NB4 (cell line): ENCODE measurements at regions not wholly inside any gene's neighbourhood (a gene's known extent, or its start where the extent isn't known, plus 50 kb on each side); places are given as distances from the start of the nearest gene placed in this dataset.

Experiments used
- DNase-seq: peaks from one replicate; pipeline ENCODE4 v3.0.0; 2010; ENCODE audit warnings: low read depth
- H3K4me3 ChIP-seq: one replicate; pipeline ENCODE4 v1.5.1; 2011; ENCODE audit warnings: mild to moderate bottlenecking, low read depth, low read length, moderate library complexity
- MYC ChIP-seq: IDR thresholded peaks from 2 replicates; pipeline ENCODE4 v1.6.1; 2011; ENCODE audit warnings: low read depth, low read length
- POLR2A ChIP-seq: IDR thresholded peaks from 2 replicates; pipeline ENCODE4 v1.6.1; 2011; ENCODE audit warnings: mild to moderate bottlenecking; ENCODE audit not compliant: insufficient read length; ENCODE audit errors: extremely low read depth
- TF ChIP-seq, protein P1 (sequence below): IDR thresholded peaks from 2 replicates; pipeline ENCODE4 v1.6.1; 2011; ENCODE audit warnings: low read depth, low read length
- TF ChIP-seq, protein P2 (sequence below): IDR thresholded peaks from one replicate; pipeline ENCODE4 v1.5.1; 2012; ENCODE audit warnings: low read depth, low read length

DNA sequence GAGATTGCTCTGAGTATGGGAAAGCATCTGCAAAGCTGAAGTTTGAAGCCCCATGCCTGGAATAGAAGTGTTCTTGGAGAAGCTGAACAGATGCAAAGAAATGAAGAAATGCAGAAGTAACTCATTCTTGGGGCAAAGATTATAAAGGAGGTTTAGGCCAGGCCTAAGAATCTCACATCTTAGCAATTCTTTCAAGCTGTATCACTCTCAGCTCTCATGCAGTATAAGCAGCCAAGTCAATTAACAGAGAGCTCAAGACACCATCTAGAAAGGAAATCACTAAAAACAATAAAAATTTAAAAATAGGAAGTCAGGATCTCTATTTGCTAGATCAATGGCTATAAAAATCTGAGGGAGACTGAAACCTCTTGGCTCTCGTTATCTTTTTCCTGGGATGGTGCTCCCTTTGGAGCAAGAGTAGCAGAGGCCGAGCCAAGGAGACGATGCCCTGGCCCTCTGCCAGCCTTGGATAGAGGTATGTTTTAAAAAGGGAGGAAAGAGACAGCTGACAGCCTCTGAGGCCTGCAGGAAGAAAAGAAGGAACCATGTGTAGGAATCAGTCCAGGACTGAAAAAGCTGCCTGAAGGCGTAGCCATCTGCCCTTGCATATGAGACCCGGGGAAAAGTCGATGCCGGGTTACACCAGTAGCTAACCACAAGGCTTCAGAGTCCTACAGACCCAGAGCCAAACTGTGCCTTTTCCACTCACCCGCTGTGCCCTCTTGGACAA is 229.8 kb downstream of the BLID start:
- no peak overlapping the region for H3K4me3 ChIP-seq
- TF ChIP-seq, protein P1, sequence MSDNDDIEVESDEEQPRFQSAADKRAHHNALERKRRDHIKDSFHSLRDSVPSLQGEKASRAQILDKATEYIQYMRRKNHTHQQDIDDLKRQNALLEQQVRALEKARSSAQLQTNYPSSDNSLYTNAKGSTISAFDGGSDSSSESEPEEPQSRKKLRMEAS, result no peak
- TF ChIP-seq POLR2A (no peak), MYC (no peak)
- TF ChIP-seq, protein P2, sequence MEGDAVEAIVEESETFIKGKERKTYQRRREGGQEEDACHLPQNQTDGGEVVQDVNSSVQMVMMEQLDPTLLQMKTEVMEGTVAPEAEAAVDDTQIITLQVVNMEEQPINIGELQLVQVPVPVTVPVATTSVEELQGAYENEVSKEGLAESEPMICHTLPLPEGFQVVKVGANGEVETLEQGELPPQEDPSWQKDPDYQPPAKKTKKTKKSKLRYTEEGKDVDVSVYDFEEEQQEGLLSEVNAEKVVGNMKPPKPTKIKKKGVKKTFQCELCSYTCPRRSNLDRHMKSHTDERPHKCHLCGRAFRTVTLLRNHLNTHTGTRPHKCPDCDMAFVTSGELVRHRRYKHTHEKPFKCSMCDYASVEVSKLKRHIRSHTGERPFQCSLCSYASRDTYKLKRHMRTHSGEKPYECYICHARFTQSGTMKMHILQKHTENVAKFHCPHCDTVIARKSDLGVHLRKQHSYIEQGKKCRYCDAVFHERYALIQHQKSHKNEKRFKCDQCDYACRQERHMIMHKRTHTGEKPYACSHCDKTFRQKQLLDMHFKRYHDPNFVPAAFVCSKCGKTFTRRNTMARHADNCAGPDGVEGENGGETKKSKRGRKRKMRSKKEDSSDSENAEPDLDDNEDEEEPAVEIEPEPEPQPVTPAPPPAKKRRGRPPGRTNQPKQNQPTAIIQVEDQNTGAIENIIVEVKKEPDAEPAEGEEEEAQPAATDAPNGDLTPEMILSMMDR, result no peak
- DNase-seq, result no peak

DNA sequence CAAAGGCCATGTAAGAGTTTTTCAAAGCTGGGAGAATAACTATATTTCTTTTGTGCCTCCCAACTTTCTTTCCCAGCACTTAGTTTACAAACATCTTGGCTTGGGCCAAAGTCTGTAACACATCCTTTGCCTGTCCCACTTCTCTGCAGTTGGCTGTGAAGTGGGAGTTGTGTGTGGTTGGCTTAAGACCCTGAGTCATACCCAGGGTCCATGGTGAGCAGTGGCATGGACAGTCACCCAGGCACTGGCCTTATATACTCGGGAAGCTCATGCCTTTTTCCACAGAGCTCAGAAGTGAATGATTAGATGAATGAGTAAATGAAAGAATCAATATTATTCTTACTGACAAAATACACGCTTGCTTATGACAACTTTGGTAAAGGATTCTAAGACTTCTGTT is 231.4 kb downstream of the BLID start:
- no peak for DNase-seq
- no peak overlapping the region for H3K4me3 ChIP-seq
- TF ChIP-seq MYC (no peak), POLR2A (no peak)
- TF ChIP-seq, protein P1, result no peak
- TF ChIP-seq, protein P2, result no peak

DNA sequence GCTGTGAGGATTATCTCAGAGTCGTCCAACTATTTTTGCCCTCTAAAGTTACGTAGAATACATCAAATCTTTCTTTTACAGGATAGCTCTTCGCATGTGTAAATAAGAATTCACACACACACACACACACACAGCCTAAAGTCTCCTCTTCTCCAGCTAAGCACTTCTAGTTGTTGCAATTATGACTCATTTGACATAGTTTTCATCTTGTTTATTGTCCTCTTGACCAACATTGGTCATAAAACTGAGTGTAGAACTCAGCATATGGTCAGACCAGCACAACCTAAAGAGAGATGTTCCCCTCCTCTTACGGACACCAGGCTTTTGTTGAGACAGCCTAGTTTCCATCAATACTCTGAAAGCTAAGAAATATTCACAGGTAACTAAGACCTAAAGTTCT is 234.2 kb downstream of the BLID start:
- H3K4me3 ChIP-seq, result no peak overlapping the region
- DNase-seq, result no peak
- TF ChIP-seq, protein P2, result no peak
- TF ChIP-seq, protein P1, result no peak
- no peak for TF ChIP-seq POLR2A
- no peak for TF ChIP-seq MYC

DNA sequence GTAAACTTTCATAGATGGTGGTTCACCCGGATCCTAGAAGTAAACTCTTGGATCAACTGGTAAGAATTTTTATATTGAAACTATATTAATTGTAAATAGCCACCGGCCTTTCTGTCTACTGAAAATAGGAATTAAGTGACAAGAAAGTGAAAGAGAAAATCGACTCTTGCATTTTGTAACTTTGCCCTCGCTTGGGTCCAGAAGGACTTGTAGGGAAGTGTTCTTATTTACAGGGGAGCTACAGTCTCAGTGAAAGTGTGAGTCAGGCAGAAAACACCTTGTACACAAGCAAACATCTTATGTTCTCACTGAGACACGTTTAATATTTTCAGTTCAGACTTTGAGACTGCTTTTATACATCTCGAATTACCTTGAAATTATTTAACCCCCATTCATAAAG is 238.9 kb downstream of the BLID start:
- TF ChIP-seq, protein P1, result no peak
- TF ChIP-seq, protein P2, result no peak
- TF ChIP-seq MYC (no peak), POLR2A (no peak)
- H3K4me3 ChIP-seq, result no peak overlapping the region
- DNase-seq, result no peak

DNA sequence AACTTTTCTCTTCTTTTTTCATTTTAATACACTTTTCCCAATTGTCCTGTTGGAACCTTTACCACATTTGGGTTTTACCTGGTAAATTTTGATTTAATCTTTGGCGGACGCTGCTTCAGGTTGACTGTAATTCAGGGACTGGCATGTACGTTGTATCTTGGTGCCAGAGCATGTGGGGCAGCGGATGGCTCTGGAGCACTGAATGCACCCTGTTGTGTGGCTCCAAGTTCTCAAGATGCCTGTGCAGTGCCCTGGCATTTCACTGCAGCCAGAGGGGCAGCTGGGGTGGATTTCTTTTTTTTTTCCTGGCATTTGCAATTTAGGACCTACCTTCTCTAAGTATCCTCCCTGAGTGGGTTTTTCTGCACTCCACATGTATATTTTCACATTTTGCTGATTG is 242.2 kb downstream of the BLID start:
- DNase-seq, result no peak
- TF ChIP-seq, protein P2, result no peak
- TF ChIP-seq MYC (no peak), POLR2A (no peak)
- TF ChIP-seq, protein P1, result no peak
- no peak overlapping the region for H3K4me3 ChIP-seq
